ENCODE measurements at regions not wholly inside any gene's neighbourhood (a gene's known extent, or its start where the extent isn't known, plus 50 kb on each side); places are given as distances from the start of the nearest gene placed in this dataset.
"Not testable (repeated sequence)": the region's sequence is repeated elsewhere in the genome, so short reads cannot be mapped to it uniquely, and the experiment has no call there.

- peaks cover 40% of the 10 kb centered on the region for H3K9me3 Mint-ChIP-seq
- H3K4me1 Mint-ChIP-seq (ENCODE audit: low read depth), result no peaks in the 10 kb centered on the region
- intact Hi-C loops (cut with micrococcal nuclease), result no loop called here
- no peak for DNase-seq
- H3K27me3 Mint-ChIP-seq, result no peaks in the 10 kb centered on the region
- H3K36me3 Mint-ChIP-seq, result peaks cover 3% of the 10 kb centered on the region
- ChIA-PET CTCF (no interaction called here), POLR2A (no interaction called here)
- H3K27ac Mint-ChIP-seq, result no peak overlapping the region
- no peak overlapping the region for H3K4me3 Mint-ChIP-seq
Measured at GRCh38 chr19:57028804-57029525, 90.8 kb upstream of the USP29 start.

DNA sequence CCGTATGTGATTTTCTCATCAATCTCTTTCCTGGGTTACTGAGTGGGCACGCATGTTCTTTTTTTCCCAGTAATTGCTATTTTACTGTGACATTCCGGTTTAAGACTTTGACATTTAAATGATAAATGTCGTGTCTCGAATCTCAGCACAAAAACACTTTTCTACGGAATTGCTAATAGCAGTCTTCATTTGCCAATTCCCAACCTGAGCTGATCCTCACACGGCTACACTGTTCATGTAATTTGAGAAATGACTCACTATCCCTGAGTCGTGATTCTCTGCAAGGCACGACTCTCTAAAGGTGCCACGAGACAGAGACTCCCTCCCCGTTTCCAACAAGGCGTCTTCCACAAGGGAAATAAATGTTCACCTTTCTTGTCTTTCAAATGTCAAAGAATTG is 88.7 kb upstream of the USP29 start:
- Mint-ChIP-seq H3K9me3 (peaks cover 46% of the 10 kb centered on the region), H3K27ac (no peak overlapping the region), H3K4me3 (no peak overlapping the region), H3K36me3 (peaks cover 8% of the 10 kb centered on the region), H3K4me1 (ENCODE audit: low read depth) (no peaks in the 10 kb centered on the region), H3K27me3 (no peaks in the 10 kb centered on the region)
- ChIA-PET POLR2A (no interaction called here), CTCF (no interaction called here)
- intact Hi-C loops (cut with micrococcal nuclease), result no loop called here
- DNase-seq, result no peak

DNA sequence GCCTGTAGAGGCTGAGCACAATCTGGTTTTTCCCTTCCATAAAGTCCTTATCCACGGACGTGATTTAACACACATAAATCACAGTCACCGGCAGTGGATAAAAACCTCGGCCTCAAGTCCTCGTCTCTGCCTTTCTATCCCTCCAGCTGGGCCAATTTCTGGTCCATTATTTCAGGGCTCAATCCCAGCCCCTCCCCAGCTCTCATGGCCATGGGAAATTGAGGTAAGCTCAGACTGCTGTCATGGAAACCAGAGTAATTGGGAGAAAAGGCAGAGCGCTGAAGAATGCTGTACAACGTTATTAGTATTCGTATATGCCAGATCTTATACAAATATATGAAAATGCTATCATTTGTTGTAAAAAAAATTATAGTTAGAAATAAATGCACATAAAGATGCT is 86.2 kb upstream of the USP29 start:
- Mint-ChIP-seq H3K4me1 (ENCODE audit: low read depth) (no peaks in the 10 kb centered on the region), H3K9me3 (peaks cover 45% of the 10 kb centered on the region), H3K27me3 (no peaks in the 10 kb centered on the region), H3K27ac (no peak overlapping the region), H3K36me3 (peaks cover 12% of the 10 kb centered on the region), H3K4me3 (no peak overlapping the region)
- POLR2A ChIA-PET, result no interaction called here
- no peak for DNase-seq
- intact Hi-C loops (cut with micrococcal nuclease), result no loop called here
- CTCF ChIA-PET, result no interaction called here

DNA sequence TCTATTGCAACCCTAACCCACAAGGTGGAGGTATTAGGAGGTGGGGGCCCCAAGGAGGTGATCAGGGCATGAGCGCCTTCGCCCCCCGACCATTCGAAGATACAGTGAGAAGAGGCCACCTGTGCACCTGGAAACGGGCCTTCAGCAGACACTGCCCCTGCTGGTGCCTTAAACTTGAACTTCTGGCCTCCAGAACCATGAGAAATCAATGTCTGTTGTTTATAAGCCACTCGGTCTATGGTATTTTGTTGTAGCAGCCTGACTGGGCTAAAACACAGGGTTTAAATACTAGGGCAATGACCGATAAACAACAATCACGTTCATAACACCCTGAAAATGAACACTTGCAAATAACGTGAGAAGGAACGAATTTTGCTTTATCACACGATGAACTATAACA is 85.2 kb upstream of the USP29 start:
- H3K36me3 Mint-ChIP-seq, result peaks cover 14% of the 10 kb centered on the region
- ChIA-PET CTCF (no interaction called here), POLR2A (no interaction called here)
- H3K9me3 Mint-ChIP-seq, result peaks cover 49% of the 10 kb centered on the region
- no peak overlapping the region for H3K27ac Mint-ChIP-seq
- no peaks in the 10 kb centered on the region for H3K27me3 Mint-ChIP-seq
- no peaks in the 10 kb centered on the region for H3K4me1 Mint-ChIP-seq (ENCODE audit: low read depth)
- intact Hi-C loops (cut with micrococcal nuclease), result no loop called here
- DNase-seq, result no peak
- H3K4me3 Mint-ChIP-seq, result no peak overlapping the region

GRCh38 chr19:57035740-57036139 is 84.0 kb upstream of the USP29 start:
- H3K9me3 Mint-ChIP-seq, result peaks cover 58% of the 10 kb centered on the region
- intact Hi-C loops (cut with micrococcal nuclease); POLR2A ChIA-PET; DNase-seq; H3K27ac Mint-ChIP-seq; H3K4me3 Mint-ChIP-seq; H3K27me3 Mint-ChIP-seq; H3K4me1 Mint-ChIP-seq (ENCODE audit: low read depth); CTCF ChIA-PET: not testable (repeated sequence)
- H3K36me3 Mint-ChIP-seq, result peaks cover 14% of the 10 kb centered on the region

DNA sequence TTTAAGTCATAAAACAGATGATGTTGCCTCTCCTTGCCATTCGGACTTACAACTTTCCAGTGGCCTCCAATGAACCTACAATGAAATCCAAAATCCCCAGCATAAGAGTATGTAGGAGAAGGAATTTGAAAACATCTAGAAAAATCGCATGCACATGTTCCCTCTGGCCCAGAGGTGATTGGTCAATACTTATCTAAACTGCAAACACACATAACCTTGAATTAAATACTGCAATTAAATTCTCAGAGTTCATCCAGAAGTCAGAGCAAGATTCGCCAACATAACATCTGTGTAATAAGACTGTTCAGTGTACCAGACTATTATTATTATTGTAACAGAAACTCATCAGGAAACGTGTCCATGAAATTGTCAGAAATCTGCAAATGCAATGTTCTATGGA is 82.2 kb upstream of the USP29 start:
- no peaks in the 10 kb centered on the region for H3K4me1 Mint-ChIP-seq (ENCODE audit: low read depth)
- no peaks in the 10 kb centered on the region for H3K27me3 Mint-ChIP-seq
- H3K9me3 Mint-ChIP-seq, result peaks cover 69% of the 10 kb centered on the region
- CTCF ChIA-PET, result no interaction called here
- no peak overlapping the region for H3K4me3 Mint-ChIP-seq
- intact Hi-C loops (cut with micrococcal nuclease), result no loop called here
- POLR2A ChIA-PET, result no interaction called here
- no peak for DNase-seq
- peaks cover 14% of the 10 kb centered on the region for H3K36me3 Mint-ChIP-seq
- no peak overlapping the region for H3K27ac Mint-ChIP-seq

DNA sequence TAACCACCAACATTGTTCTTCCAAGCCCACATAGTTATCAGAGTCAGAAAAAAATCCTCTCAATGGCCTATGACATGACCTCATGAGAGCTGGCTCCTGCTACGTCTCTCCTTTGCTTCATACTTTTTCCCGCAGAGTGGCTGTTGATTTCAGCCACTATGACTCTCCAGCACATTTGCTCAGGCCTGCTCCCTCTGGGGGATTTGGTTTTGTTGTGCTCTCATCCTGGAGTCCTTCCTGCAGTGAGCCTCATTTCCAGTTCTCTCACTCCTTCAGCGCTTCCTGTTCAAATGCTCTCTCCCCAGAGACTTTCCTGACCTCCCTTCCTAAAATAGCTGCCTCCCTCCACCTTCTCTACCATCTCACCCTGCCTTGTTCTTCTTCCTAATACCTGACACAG is 72.0 kb upstream of the USP29 start:
- no peaks in the 10 kb centered on the region for H3K36me3 Mint-ChIP-seq
- POLR2A ChIA-PET, result no interaction called here
- intact Hi-C loops (cut with micrococcal nuclease), result no loop called here

GRCh38 chr19:57050863-57051262 is 68.9 kb upstream of the USP29 start:
- ChIA-PET POLR2A (no interaction called here), CTCF (no interaction called here)
- peaks cover 2% of the 10 kb centered on the region for H3K36me3 Mint-ChIP-seq
- H3K4me3 Mint-ChIP-seq, result no peak overlapping the region
- no peaks in the 10 kb centered on the region for H3K4me1 Mint-ChIP-seq (ENCODE audit: low read depth)
- intact Hi-C loops (cut with micrococcal nuclease), result no loop called here
- peaks cover 62% of the 10 kb centered on the region for H3K9me3 Mint-ChIP-seq
- no peaks in the 10 kb centered on the region for H3K27me3 Mint-ChIP-seq
- H3K27ac Mint-ChIP-seq, result no peak overlapping the region
- no peak for DNase-seq

More for the DNA sequence above, 72.0 kb upstream of the USP29 start:
- Mint-ChIP-seq H3K27ac (no peak overlapping the region), H3K4me3 (no peak overlapping the region), H3K4me1 (ENCODE audit: low read depth) (no peaks in the 10 kb centered on the region), H3K27me3 (no peaks in the 10 kb centered on the region), H3K9me3 (peaks cover 45% of the 10 kb centered on the region)
- CTCF ChIA-PET, result no interaction called here
- DNase-seq, result no peak

DNA sequence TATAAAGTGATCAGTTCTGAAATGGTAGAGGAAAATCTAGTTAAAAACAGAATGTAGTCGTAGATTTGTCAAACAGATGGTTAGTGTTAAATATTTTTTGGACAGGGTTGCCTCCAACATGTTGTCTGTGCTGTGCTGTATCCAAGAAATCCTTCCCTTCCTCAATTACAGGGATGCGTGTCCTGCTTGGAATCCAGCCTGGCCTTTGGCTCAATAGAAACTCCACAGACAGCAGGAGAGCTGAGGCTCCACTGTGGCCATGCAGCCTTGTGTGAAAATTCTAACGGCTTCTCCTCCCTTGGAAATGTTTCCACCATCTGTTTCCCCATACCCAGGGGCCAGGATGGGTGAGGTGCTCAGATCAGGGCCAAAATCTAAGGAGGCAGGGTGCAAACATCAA is 67.7 kb upstream of the USP29 start:
- intact Hi-C loops (cut with micrococcal nuclease), result no loop called here
- DNase-seq, result no peak
- Mint-ChIP-seq H3K4me1 (ENCODE audit: low read depth) (no peaks in the 10 kb centered on the region), H3K27me3 (no peaks in the 10 kb centered on the region), H3K4me3 (no peak overlapping the region), H3K36me3 (peaks cover 2% of the 10 kb centered on the region), H3K27ac (no peak overlapping the region), H3K9me3 (peaks cover 63% of the 10 kb centered on the region)
- ChIA-PET CTCF (no interaction called here), POLR2A (no interaction called here)

- no peaks in the 10 kb centered on the region for H3K4me1 Mint-ChIP-seq (ENCODE audit: low read depth)
- no peaks in the 10 kb centered on the region for H3K27me3 Mint-ChIP-seq
- DNase-seq, result no peak
- H3K4me3 Mint-ChIP-seq, result no peak overlapping the region
- intact Hi-C loops (cut with micrococcal nuclease), result no loop called here
- H3K36me3 Mint-ChIP-seq, result peaks cover 2% of the 10 kb centered on the region
- peaks cover 61% of the 10 kb centered on the region for H3K9me3 Mint-ChIP-seq
- CTCF ChIA-PET, result no interaction called here
- H3K27ac Mint-ChIP-seq, result no peak overlapping the region
- POLR2A ChIA-PET, result no interaction called here
Measured at GRCh38 chr19:57053401-57053800, 66.4 kb upstream of the USP29 start.

DNA sequence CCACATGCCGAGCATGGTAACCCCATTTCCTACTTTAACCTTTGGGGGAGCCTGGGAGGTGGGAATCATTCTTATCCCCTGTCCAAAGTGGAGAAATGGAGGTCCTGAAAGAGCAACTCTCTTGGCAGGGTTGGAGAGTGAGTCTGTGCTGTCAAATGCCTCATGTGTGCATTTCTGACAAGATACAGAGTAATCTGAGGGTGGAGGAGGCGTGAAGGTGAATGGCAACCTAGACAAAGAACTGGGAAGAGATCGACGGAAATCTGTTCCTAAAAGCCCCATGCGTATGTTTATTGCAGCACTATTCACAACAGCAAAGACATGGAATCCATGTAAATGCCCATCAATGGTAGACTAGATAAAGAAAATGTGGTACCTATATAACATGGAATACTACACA is 63.8 kb upstream of the USP29 start:
- H3K4me3 Mint-ChIP-seq, result no peak overlapping the region
- H3K27ac Mint-ChIP-seq, result no peak overlapping the region
- no peak for DNase-seq
- intact Hi-C loops (cut with micrococcal nuclease), result no loop called here
- H3K9me3 Mint-ChIP-seq, result peaks cover 54% of the 10 kb centered on the region
- no peaks in the 10 kb centered on the region for H3K4me1 Mint-ChIP-seq (ENCODE audit: low read depth)
- peaks cover 3% of the 10 kb centered on the region for H3K36me3 Mint-ChIP-seq
- CTCF ChIA-PET, result no interaction called here
- no peaks in the 10 kb centered on the region for H3K27me3 Mint-ChIP-seq
- POLR2A ChIA-PET, result no interaction called here

- no peak overlapping the region for H3K27ac Mint-ChIP-seq
- peaks cover 3% of the 10 kb centered on the region for H3K36me3 Mint-ChIP-seq
- no peaks in the 10 kb centered on the region for H3K4me1 Mint-ChIP-seq (ENCODE audit: low read depth)
- ChIA-PET POLR2A (no interaction called here), CTCF (no interaction called here)
- H3K9me3 Mint-ChIP-seq, result peaks cover 47% of the 10 kb centered on the region
- H3K4me3 Mint-ChIP-seq, result no peak overlapping the region
- intact Hi-C loops (cut with micrococcal nuclease), result no loop called here
- DNase-seq, result no peak
- no peaks in the 10 kb centered on the region for H3K27me3 Mint-ChIP-seq
Measured at GRCh38 chr19:57057036-57057686, 62.6 kb upstream of the USP29 start.

DNA sequence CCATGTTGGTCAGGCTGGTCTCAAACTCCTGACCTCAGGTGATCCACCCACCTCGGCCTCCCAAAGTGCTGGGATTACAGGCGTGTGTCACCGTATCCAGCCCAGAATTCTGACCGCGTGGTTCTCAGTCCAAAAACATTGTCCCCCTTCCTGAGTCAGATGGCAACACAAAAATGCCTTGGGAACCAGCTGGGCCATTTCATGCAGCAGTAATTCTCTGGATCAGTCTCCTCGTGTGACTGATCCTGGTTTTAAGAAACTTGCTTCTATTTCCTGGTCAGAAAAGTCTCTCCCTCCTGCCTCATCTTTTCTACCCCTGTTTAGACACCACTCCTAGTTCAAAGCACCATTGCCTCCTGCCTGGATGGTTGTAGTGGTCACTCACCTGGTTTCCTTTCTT is 60.9 kb upstream of the USP29 start:
- no peak overlapping the region for H3K4me3 Mint-ChIP-seq
- intact Hi-C loops (cut with micrococcal nuclease), result no loop called here
- peaks cover 52% of the 10 kb centered on the region for H3K9me3 Mint-ChIP-seq
- H3K27ac Mint-ChIP-seq, result no peak overlapping the region
- H3K27me3 Mint-ChIP-seq, result no peaks in the 10 kb centered on the region
- ChIA-PET POLR2A (interaction anchor here (0.6 kb wide), 1 partner anchor 1096 kb away, joined by 3 read pairs; no protein-coding TSS in a partner anchor), CTCF (interaction anchor here (1.1 kb wide), 1 partner anchor 40 kb away, joined by 3 read pairs; no protein-coding TSS in a partner anchor)
- H3K36me3 Mint-ChIP-seq, result peaks cover 5% of the 10 kb centered on the region
- H3K4me1 Mint-ChIP-seq (ENCODE audit: low read depth), result no peaks in the 10 kb centered on the region
- DNase-seq, result no peak

All from activated CD4-positive, alpha-beta memory T cell treated with anti-CD3 and anti-CD28 coated beads for 36 hours (primary cell).